ENCODE measurements at regions not wholly inside any gene's neighbourhood (a gene's known extent, or its start where the extent isn't known, plus 50 kb on each side); places are given as distances from the start of the nearest gene placed in this dataset.

- DNase-seq (ENCODE audit: low read depth in 2 of 2), result no peak
These were observed 804.1 kb upstream of the IGFBP3 start for GRCh38 chr7:46725136-46725535.

DNA sequence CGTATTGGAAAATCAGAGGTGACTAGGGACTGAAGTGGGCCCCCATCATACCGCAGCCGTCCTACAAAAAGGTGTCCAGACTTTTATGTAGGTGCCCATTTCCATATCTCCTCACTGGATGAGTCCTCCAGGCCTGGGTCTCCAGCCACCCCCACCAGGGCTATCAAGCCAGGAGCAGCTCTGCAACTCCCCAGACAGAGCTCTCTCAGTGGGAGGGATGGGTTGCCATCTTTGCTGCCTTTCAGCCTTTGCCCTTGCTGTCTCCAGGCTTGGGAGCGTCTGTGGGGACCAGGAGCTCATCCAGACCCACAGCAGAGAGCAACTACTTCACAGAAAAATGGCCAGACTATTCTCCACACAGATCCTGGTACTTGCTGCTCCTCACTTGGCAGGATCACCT lies 802.7 kb upstream of the IGFBP3 start:
- DNase-seq (ENCODE audit: low read depth in 2 of 2), result no peak

- no peak for DNase-seq (ENCODE audit: low read depth in 2 of 2)
These were observed 801.9 kb upstream of the IGFBP3 start for GRCh38 chr7:46723003-46723402.

DNA sequence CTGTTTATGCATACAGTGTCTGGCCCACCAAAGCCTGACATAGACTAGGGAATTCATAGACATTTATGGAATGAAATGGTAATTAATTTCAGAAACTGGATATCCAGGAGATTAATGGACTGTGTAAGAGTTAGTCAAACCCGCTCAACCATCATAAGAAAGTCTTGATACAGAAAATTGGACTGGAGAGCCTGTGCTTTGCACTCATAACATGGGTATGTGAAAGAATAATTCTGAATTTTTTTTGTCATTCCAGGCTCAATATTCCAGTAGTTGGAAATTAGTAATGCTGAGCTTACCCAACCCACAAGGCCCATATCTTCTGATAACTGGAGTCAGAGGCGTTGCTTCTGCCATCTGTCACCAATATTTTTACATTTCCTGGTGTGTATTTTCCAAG lies 799.7 kb upstream of the IGFBP3 start:
- no peak for DNase-seq (ENCODE audit: low read depth in 2 of 2)

DNA sequence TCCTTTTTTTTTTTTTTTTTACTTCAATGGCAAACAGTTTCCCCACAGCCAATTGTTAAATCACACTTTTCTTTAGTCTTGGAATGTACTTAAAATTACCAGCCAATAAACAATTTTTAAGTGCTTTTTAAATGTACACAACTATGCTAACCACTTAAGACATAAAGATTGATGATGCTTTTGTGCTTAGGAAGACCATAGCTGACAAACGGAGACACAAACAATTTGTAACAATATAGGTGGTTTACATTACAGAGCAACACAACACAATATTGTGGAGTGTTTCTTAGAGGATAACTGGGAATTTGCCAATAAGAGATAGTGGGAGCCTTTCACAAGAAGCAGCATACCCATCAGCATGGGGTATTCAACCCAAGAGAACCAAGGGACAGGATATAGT lies 798.5 kb upstream of the IGFBP3 start:
- DNase-seq (ENCODE audit: low read depth in 2 of 2), result no peak

DNA sequence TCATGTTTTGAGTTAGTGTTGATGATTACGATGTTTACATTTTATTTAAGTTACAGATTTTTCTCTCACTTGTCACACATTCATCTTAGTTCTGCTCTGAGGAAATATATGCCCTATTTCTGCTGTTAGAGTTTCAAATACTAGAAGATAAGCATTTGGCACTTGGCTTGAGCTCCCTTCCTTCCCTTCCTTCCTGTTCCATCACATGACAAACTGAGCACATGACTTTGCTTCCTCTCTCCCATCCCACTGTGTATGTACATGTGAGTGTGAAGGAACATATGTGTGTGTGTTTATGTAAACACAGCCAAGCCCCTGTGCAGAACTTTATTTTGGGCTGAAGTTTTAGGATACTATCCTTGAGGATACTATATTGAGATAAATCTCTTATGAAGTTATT lies 795.9 kb upstream of the IGFBP3 start:
- DNase-seq (ENCODE audit: low read depth in 2 of 2), result no peak

DNA sequence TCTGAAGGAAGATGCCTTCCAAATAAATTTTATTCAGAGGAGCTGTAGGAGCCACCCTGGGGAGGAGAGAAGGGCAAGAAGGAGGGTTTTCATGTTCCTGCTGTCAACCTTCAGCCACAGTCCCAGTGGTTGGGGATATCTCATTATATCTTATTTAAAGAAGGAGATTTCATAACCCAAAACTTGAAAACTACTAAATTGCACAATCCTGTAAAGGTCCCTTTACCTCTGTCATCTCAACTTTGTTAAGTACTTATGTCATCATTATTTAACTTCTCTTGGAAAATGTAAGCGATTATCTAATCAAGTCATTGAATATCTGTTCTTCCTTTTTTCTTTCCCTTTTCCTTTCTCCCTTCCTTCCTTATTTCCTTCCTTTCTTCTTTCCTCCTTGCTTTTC lies 794.5 kb upstream of the IGFBP3 start:
- no peak for DNase-seq (ENCODE audit: low read depth in 2 of 2)

GRCh38 chr7:46714904-46715303 lies 793.8 kb upstream of the IGFBP3 start:
- DNase-seq (ENCODE audit: low read depth in 2 of 2), result no peak

DNA sequence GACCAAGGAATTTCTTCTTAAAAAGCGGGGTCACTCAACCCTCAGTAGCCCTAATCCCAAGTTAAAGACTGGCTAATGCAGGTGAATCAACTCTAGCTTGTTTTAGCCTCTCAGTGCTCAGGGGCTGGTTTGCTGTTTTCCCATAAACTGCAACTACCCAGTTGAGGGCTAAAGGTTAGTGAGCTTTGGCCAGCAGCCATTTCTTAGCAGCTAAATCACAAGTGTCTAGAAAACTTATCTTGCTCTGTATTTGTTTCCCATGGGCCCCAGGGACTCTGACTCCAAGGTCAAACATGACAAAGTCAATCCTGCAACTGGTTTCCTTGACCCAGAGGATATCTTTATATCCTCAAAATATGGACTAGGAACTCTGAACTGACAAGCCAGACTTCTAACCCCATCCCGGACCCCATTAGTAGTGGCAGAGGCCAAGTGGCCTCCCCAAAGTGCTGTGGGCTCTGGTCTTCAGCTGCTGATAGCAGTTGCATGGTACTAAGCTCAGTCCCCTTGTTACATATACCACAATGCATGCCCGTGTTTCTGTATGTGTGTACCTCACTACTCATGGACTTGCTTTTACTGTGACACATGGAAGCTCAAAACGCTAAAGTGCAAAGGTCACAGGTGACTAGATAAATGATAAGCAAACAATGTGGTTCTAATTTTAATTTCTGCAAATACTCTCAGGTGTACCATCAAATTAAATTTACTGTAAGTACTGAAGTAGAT lies 793.0 kb upstream of the IGFBP3 start:
- no peak for DNase-seq (ENCODE audit: low read depth in 2 of 2)

DNA sequence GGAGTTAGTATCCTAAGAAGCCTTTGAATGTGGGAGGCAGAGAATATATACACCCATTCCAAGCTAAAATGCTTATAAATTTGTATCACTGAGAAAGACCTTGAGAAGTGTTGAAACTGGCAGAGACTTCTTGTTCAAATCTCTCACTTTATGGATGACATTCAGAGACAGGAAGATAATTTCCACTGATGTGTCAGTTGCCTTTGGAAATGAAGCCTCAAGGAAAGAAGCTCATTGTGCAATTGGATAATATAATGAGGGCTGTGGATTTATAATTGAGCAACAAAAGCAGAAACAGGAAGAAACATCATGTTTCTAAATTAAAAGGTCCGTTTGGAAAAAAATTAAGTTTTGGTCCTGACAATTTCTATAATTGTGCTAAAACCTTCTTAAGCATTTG lies 789.9 kb upstream of the IGFBP3 start:
- no peak for DNase-seq (ENCODE audit: low read depth in 2 of 2)

DNA sequence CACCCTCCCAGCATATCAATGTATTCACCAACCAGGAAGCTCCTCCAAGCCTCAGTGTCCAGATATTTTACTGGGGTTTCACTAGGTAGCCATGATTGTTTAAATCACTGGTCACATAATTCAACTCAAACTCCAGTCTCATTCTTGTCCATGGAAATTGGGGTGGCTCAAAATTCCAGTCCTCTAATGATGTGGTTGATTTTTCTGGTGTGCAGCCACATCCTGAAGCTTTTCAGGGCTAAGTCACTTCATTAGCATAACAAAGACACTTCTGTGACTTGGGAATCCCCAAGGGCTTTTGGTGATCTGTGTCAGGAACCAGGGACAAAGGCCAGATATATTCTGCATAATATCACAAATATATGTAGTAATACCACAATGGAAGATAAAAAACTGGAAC lies 786.9 kb upstream of the IGFBP3 start:
- DNase-seq (ENCODE audit: low read depth in 2 of 2), result no peak

DNA sequence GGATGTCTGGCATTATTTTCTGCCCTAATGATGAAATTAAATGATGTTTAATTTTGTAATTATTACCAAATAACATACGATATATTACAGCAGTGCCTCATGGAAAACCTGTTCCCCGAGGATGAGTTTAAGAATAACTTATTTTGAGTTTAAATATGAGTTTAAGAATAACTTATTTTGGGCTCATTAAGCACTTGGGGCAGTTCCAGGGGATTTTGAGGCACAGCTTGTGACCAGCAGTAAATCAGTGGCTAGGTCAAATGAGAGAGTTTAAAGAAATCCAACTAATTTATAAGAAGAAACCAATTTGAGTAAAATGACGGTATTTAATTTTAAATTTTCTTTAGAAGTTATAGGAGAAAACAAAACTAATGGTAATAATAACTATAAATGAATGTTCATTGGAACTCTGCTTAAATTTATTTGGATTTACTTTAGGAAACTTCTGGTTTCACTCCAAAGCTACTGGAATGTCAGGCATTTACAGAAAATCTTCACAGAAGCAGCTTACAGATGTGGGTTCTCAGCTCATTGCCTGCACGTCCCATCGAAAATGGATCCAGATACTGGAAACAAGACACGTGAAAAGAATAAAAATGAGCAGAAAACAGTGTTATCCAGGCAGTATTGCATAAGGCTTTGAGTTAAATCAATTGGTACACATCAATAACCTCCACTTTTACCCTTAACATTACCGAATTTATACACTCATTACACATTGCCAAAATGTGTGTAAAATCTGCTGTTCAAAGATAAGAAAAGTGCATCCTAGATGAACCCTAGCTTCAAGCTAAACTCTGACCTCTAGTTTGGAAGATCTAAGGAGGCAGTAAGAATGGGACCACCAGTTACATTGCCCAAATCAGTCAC lies 784.5 kb upstream of the IGFBP3 start:
- peak; percentile 68 for DNase-seq (ENCODE audit: low read depth in 2 of 2)

DNA sequence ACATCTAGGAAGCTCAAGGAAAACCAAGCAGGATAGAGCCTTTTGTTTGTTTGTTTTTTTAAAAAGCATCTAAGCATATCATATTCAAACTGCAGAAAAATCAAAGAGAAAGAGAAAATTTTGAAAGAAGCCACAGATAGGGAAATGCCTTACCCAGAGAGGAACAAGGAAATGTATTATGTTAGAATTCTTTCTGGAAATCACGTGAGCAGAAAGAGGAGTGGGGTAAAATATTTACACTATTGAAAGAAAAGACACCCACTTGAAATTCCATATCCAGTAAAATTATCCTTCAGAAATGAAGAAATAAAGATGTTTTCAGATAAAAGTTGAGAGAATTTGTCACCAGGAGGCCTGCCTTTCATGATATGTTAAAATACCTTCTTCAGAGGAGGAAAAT lies 775.7 kb upstream of the IGFBP3 start:
- DNase-seq (ENCODE audit: low read depth in 2 of 2), result no peak

GRCh38 chr7:46695051-46695708 lies 774.1 kb upstream of the IGFBP3 start:
- DNase-seq (ENCODE audit: low read depth in 2 of 2), result no peak

- no peak for DNase-seq (ENCODE audit: low read depth in 2 of 2)
These were observed 773.0 kb upstream of the IGFBP3 start for GRCh38 chr7:46694058-46694457.

GRCh38 chr7:46687203-46687602 lies 766.1 kb upstream of the IGFBP3 start:
- DNase-seq (ENCODE audit: low read depth in 2 of 2), result no peak

DNA sequence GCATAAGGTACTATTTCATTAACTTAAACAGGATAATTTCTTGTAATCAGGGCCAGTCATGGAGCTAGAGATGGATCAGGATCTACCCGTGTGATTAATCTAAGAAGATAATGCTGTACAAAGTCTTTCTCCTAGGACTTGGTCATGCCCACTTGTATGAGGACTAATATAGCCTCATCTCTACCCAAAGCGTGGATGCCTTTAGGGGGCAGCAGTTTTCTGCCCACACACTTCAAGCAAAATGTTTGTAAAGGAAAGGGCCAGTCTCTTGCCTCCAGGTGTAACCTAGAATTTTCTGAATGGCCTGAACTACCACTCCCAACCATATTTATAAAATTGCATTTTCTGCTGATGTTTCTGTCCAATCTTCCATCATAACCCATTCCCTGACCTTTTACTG lies 764.0 kb upstream of the IGFBP3 start:
- DNase-seq (ENCODE audit: low read depth in 2 of 2), result no peak

DNA sequence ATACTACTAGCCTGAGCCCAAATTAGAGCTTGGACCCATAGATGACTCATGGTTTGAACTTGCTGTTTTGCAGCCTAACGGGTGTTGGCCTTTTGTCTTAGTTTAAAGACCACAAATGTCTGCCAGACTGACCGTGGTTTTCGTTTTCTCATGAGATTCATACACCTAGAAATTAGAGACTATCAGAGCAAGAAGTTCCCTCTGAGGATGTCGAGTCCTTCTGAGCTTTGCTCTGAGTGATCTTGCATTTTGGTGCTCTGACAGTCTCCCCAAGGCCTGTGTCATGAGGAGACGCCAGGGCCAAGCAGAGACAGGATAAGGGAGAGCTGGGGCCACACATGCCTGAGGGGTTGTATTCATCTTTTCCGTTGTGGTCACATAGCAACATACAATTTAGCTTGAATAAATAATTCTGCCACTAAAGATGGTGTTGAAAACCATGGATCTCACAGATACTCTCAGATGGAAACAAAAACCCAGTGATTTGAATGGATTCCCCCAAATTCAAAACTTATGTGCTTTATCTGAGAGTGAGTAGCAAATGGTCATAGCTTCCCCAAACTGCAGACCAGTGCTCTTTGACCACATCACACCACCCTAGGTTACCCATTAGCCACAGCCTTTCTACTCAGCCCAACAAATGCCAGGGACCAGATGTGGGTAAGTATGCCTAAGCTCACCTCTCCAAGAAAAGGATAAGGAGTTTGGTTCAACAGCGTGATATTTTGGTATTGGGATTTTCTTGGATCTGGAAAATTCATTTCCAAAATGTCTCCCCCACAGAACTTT lies 762.0 kb upstream of the IGFBP3 start:
- no peak for DNase-seq (ENCODE audit: low read depth in 2 of 2)

DNA sequence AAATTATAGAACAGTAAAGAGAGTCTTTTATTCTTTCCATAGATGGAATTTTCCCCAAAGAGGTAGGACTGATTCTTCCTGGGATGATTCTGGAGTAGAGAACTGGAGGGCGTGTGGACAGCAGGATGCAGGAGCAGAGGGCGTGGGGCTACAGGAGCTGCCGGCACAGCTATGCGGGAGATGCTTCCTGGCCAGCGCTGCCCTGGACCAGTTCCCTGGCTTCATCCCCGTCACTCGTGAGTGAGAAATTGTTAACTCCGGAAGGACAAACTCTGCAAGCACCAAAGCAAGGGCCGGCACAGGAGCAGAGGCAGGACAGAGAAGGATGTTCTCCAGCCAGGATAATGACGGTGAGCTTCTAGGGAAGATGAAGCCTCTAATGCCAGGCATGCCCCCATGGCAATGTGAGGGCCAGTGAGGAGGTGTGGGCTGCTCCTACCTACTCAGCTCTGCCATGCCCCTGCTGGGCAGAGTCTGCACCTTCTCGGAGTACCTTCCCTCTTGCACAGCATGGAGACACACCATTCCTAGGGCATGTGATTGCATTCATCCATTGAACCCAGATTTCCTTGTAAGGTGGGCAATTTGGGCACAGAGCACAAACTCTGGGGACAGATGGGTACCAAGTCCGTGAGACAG lies 760.9 kb upstream of the IGFBP3 start:
- DNase-seq (ENCODE audit: low read depth in 2 of 2), result no peak

DNA sequence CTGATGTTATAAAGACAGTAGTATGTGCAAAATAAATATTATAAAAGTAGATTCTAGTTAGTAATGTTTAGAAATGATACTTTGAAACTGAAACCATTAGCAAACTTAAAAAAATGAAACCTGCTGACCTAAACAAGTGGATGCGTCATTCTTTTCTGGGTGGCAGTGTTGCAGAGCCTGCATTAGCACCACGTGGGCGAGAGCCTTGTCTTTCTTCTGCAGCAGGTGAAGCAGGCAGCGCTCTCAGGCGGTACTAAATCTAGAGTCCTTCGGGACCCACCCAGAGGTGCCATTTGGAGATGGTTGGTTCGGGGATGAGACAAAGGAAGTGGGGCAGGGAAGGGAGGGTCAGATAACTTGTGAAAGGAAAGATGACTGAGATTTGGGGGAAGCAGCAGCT lies 759.1 kb upstream of the IGFBP3 start:
- no peak for DNase-seq (ENCODE audit: low read depth in 2 of 2)

DNA sequence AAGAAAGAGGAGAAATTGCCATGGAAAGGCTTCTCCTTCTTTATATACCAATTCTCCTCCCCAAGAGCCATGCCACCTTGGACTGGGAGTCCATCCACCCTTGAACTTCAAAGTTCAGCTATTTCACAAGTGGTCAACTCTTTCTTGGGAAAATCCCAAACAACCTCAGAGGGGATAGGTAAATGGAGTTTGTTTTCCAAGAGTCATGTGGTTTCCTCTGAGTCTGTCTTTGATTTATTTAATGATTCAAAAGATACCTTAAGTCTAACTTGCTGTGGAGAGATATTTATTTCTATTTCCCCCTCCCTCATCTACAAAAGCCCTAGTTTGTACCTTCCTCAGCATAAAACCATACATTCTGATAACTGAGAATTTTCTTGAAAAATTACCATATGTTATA lies 758.6 kb upstream of the IGFBP3 start:
- DNase-seq (ENCODE audit: low read depth in 2 of 2), result no peak

DNA sequence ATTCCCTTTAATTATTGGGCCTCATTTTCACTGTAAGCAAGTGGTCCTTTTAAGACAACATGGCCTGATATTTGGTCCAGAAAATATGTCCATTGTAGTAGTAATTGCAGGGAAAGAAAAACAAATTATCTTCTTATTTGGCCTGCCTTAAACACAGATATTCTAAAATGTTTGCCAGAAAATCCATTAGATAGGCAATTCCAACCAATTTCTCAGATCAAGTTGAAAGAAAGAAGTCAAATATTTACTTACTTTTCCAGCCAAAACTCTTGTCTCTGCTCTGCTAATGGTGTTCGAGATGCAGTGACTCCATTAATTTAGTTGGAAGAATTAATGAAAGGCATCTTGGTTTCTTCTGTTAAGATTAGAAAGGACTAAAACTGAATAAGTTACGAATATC lies 757.3 kb upstream of the IGFBP3 start:
- no peak for DNase-seq (ENCODE audit: low read depth in 2 of 2)
